GM21619 (cell line): ENCODE measurements at regions not wholly inside any gene's neighbourhood (a gene's known extent, or its start where the extent isn't known, plus 50 kb on each side); places are given as distances from the start of the nearest gene placed in this dataset.

ENCODE experiments used
- ATAC-seq: cut with Tn5 transposase; IDR thresholded peaks from one replicate; pipeline ENCODE4 v1.9.1; 2021; ENCODE audit not compliant: unreplicated experiment

- ATAC-seq: no peak
Observed at GRCh38 chr16:85356157-85356556, 243.9 kb upstream of the CIBAR2 start.

- no peak for ATAC-seq
Observed at GRCh38 chr16:85357323-85357722, 245.1 kb upstream of the CIBAR2 start.

GRCh38 chr16:85357924-85358505 lies 245.7 kb upstream of the CIBAR2 start:
- ATAC-seq: no peak

- ATAC-seq: no peak
Observed at GRCh38 chr16:85358704-85359146, 246.5 kb upstream of the CIBAR2 start.

- no peak for ATAC-seq
Observed at GRCh38 chr16:85359147-85359822, 247.0 kb upstream of the CIBAR2 start.

- ATAC-seq: no peak
Observed at GRCh38 chr16:85360323-85361277, 248.3 kb upstream of the CIBAR2 start.

- ATAC-seq: no peak
Observed at GRCh38 chr16:85361441-85362118, 249.3 kb upstream of the CIBAR2 start.

GRCh38 chr16:85362443-85362842 lies 250.2 kb upstream of the CIBAR2 start:
- ATAC-seq: no peak

GRCh38 chr16:85363427-85363826 lies 249.7 kb upstream of the GSE1 start:
- ATAC-seq: no peak

- ATAC-seq: no peak
Observed at GRCh38 chr16:85363881-85364280, 249.2 kb upstream of the GSE1 start.

GRCh38 chr16:85364323-85365040 lies 248.6 kb upstream of the GSE1 start:
- no peak for ATAC-seq

GRCh38 chr16:85365120-85365519 lies 248.0 kb upstream of the GSE1 start:
- ATAC-seq: no peak

GRCh38 chr16:85366031-85366763 lies 246.9 kb upstream of the GSE1 start:
- ATAC-seq: no peak

- no peak for ATAC-seq
Observed at GRCh38 chr16:85367485-85367884, 245.6 kb upstream of the GSE1 start.

- ATAC-seq: no peak
Observed at GRCh38 chr16:85369060-85369459, 244.1 kb upstream of the GSE1 start.

GRCh38 chr16:85369741-85370528 lies 243.2 kb upstream of the GSE1 start:
- no peak for ATAC-seq

GRCh38 chr16:85370543-85370880 lies 242.6 kb upstream of the GSE1 start:
- no peak for ATAC-seq

GRCh38 chr16:85370881-85371651 lies 242.1 kb upstream of the GSE1 start:
- ATAC-seq: no peak
